HEK293T (cell line): ENCODE measurements at regions not wholly inside any gene's neighbourhood (a gene's known extent, or its start where the extent isn't known, plus 50 kb on each side); places are given as distances from the start of the nearest gene placed in this dataset.

Experiments
- CTCF ChIA-PET: fragments of 350-600 bp; formaldehyde crosslinking; extraction: SDS; loops from one replicate; lab custom pipeline; 2021; ENCODE audit warnings: antibody characterized with exemption, inconsistent platforms; lab: Yijun Ruan, JAX
- POLR2A ChIA-PET: fragments of 350-600 bp; formaldehyde crosslinking; extraction: SDS; loops from one replicate; lab custom pipeline; 2020; ENCODE audit warnings: antibody characterized with exemption, inconsistent platforms; lab: Yijun Ruan, JAX
- DNase-seq: peaks from one replicate; pipeline ENCODE4 v3.0.0; 2012; ENCODE audit warnings: mixed read lengths; ENCODE audit errors: extremely low spot score
- ARNT ChIP-seq: fragments of 450-650 bp; IDR thresholded peaks from 2 replicates; pipeline ENCODE4 v1.6.1; 2017; ENCODE audit warnings: mild to moderate bottlenecking
- BHLHE40 ChIP-seq: fragments of 450-650 bp; IDR thresholded peaks from 2 replicates; pipeline ENCODE4 v1.6.1; 2016; ENCODE audit warnings: mild to moderate bottlenecking, moderate library complexity, borderline replicate concordance
- CTBP1 ChIP-seq: fragments of 450-650 bp; IDR thresholded peaks from 2 replicates; pipeline ENCODE4 v1.6.1; 2016; ENCODE audit warnings: borderline replicate concordance
- ELF4 ChIP-seq: fragments of 450-650 bp; IDR thresholded peaks from 2 replicates; pipeline ENCODE4 v1.6.1; 2017; ENCODE audit warnings: antibody characterized with exemption
- FOXA1 ChIP-seq: fragments of 450-650 bp; IDR thresholded peaks from 2 replicates; pipeline ENCODE4 v1.6.1; 2016; ENCODE audit warnings: mild to moderate bottlenecking
- FOXK2 ChIP-seq: fragments of 450-650 bp; IDR thresholded peaks from 2 replicates; pipeline ENCODE4 v1.6.1; 2016; ENCODE audit warnings: mild to moderate bottlenecking
- FOXM1 ChIP-seq: fragments of 450-650 bp; IDR thresholded peaks from 2 replicates; pipeline ENCODE4 v1.6.1; 2017; ENCODE audit warnings: mild to moderate bottlenecking, borderline replicate concordance
- HDGF ChIP-seq: fragments of 450-650 bp; IDR thresholded peaks from 2 replicates; pipeline ENCODE4 v1.6.1; 2017; ENCODE audit warnings: antibody characterized with exemption, borderline replicate concordance
- L3MBTL2 ChIP-seq: fragments of 450-650 bp; conservative IDR thresholded peaks from 2 replicates; pipeline ENCODE4 v1.6.1; 2016; ENCODE audit warnings: mild to moderate bottlenecking
- LEF1 ChIP-seq: fragments of 450-650 bp; IDR thresholded peaks from 2 replicates; pipeline ENCODE4 v1.6.1; 2017; ENCODE audit warnings: mild to moderate bottlenecking, borderline replicate concordance
- NFRKB ChIP-seq: fragments of 450-650 bp; IDR thresholded peaks from 2 replicates; pipeline ENCODE4 v1.6.1; 2016; ENCODE audit warnings: mild to moderate bottlenecking, moderate library complexity
- PKNOX1 ChIP-seq: fragments of 450-650 bp; IDR thresholded peaks from 2 replicates; pipeline ENCODE4 v1.6.1; 2016
- SP1 ChIP-seq: fragments of 450-650 bp; IDR thresholded peaks from 2 replicates; pipeline ENCODE4 v1.6.1; 2017
- SUZ12 ChIP-seq: fragments of 450-650 bp; IDR thresholded peaks from 2 replicates; pipeline ENCODE4 v1.6.1; 2016; ENCODE audit warnings: mild to moderate bottlenecking
- TARDBP ChIP-seq: fragments of 450-650 bp; IDR thresholded peaks from 2 replicates; pipeline ENCODE4 v1.6.1; 2016
- ZNF384 ChIP-seq: fragments of 450-650 bp; IDR thresholded peaks from 2 replicates; pipeline ENCODE4 v1.6.1; 2016

- no peak for DNase-seq
- ChIA-PET POLR2A (interaction anchor here (0.8 kb wide), 1 partner anchor 337 kb away, joined by 3 read pairs; no protein-coding TSS in a partner anchor), CTCF (no interaction called here)
- TF ChIP-seq L3MBTL2 (no peak), ELF4 (no peak), ZNF384 (no peak), FOXK2 (no peak), FOXA1 (no peak), PKNOX1 (no peak)
Measured at GRCh38 chr9:90020276-90020871, 415.6 kb downstream of the GADD45G start.

- ChIA-PET POLR2A (no interaction called here), CTCF (no interaction called here)
- no peak for DNase-seq
- no peak for TF ChIP-seq L3MBTL2
- TF ChIP-seq ARNT = no peak
- no peak for TF ChIP-seq FOXK2
- TF ChIP-seq CTBP1 = no peak
- no peak for TF ChIP-seq NFRKB
- TF ChIP-seq BHLHE40 = no peak
- no peak for TF ChIP-seq SP1
Measured at GRCh38 chr9:90021216-90021906, 416.5 kb downstream of the GADD45G start.

- CTCF ChIA-PET = no interaction called here
- TF ChIP-seq FOXK2 (no peak), ZNF384 (no peak), CTBP1 (no peak), ELF4 (no peak), BHLHE40 (no peak), L3MBTL2 (no peak), SUZ12 (no peak), NFRKB (no peak), PKNOX1 (no peak), LEF1 (no peak)
- POLR2A ChIA-PET = no interaction called here
- DNase-seq = no peak
Measured at GRCh38 chr9:90022474-90022873, 417.7 kb downstream of the GADD45G start.

- CTCF ChIA-PET = no interaction called here
- POLR2A ChIA-PET = no interaction called here
- DNase-seq = no peak
- TF ChIP-seq ZNF384 (no peak), LEF1 (no peak), TARDBP (no peak), FOXA1 (no peak), NFRKB (no peak), FOXM1 (no peak), SUZ12 (no peak), L3MBTL2 (no peak), CTBP1 (no peak), ELF4 (no peak), SP1 (no peak), FOXK2 (no peak)
Measured at GRCh38 chr9:90023861-90024260, 419.0 kb downstream of the GADD45G start.

DNA sequence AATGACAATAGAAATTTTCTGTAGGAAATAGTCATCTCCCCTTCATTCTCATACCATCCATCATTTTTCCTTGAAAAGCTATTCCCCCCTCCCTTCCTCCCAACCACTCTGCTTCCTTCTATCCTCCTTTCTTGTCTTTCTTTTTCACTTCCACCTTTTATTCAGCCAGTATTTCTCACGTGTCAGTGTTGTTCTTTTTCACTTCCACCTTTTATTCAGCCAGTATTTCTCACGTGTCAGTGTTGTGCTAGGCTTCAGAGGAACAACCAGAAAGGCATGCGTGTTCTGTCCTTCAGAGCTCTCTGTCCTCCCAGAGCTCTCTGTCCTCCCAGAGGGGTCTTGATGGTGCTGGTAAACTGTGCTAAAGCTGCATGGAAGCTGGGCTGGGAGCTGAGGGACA, 419.6 kb downstream of the GADD45G start:
- DNase-seq = no peak
- no peak for TF ChIP-seq TARDBP
- no peak for TF ChIP-seq NFRKB
- TF ChIP-seq PKNOX1 = no peak
- no peak for TF ChIP-seq FOXA1
- TF ChIP-seq CTBP1 = no peak
- no peak for TF ChIP-seq LEF1
- no peak for TF ChIP-seq HDGF
- TF ChIP-seq ZNF384 = no peak
- TF ChIP-seq FOXK2 = no peak
- TF ChIP-seq ELF4 = no peak
- TF ChIP-seq SUZ12 = no peak
- TF ChIP-seq SP1 = no peak
- no peak for TF ChIP-seq BHLHE40
- no peak for TF ChIP-seq L3MBTL2
- TF ChIP-seq ARNT = no peak
- TF ChIP-seq FOXM1 = no peak
- POLR2A ChIA-PET = no interaction called here
- CTCF ChIA-PET = no interaction called here

DNA sequence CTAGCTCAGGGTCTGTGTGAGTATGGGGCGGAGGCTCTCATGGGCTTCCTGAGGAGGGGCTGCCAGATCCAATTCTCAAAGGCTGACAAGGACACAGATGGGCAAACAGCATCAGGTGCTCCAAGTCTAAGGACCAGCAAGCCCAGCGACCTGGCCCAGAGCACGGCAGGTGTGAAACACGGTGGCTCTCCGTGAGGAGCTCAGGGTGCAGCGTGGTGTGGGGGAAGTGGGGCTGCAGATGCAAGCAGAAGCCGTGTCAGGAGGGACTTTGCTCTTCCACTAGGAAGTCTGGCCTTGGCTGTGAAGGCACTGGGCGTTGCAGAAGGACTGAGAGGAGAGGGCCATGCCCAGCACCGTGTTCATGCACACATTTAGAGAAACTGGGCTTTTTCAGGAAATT, 420.0 kb downstream of the GADD45G start:
- POLR2A ChIA-PET = no interaction called here
- no peak for DNase-seq
- CTCF ChIA-PET = interaction anchor here (0.6 kb wide), 1 partner anchor 108 kb away, joined by 3 read pairs; no protein-coding TSS in a partner anchor
- TF ChIP-seq L3MBTL2 (no peak), FOXK2 (no peak), SP1 (no peak), ELF4 (no peak), HDGF (no peak), CTBP1 (no peak), ARNT (no peak), ZNF384 (no peak), FOXA1 (no peak), FOXM1 (no peak), BHLHE40 (no peak), SUZ12 (no peak), LEF1 (no peak), PKNOX1 (no peak), NFRKB (no peak)
